Brain microvascular endothelial cell (primary cell): ENCODE measurements at regions not wholly inside any gene's neighbourhood (a gene's known extent, or its start where the extent isn't known, plus 50 kb on each side); places are given as distances from the start of the nearest gene placed in this dataset.

ENCODE experiments used
- DNase-seq: peaks from one replicate; pipeline ENCODE4 v3.0.0-alpha.2; 2020
- H3K27ac ChIP-seq: fragments of 250-450 bp; sonication (Bioruptor Pico); 2 replicates; pipeline ENCODE4 v1.5.1; 2020; ENCODE audit warnings: mild to moderate bottlenecking, moderate library complexity
- H3K27me3 ChIP-seq: fragments of 250-450 bp; sonication (Bioruptor Pico); replicated peaks from 2 replicates; pipeline ENCODE4 v1.5.1; 2020; ENCODE audit warnings: mild to moderate bottlenecking
- H3K36me3 ChIP-seq: fragments of 250-450 bp; sonication (Bioruptor Pico); replicated peaks from 2 replicates; pipeline ENCODE4 v1.5.1; 2020; ENCODE audit warnings: mild to moderate bottlenecking
- H3K4me3 ChIP-seq: 2 replicates; pipeline ENCODE4 v1.5.1; 2011; ENCODE audit warnings: low read depth, mild to moderate bottlenecking, control low read depth, low read length, moderate library complexity
- in situ Hi-C: cut with HindIII; loops from 2 replicates; pipeline ENCODE4 v1.10.0; 2017; ENCODE audit warnings: low sequenced_read_pairs, low pct_ligation_motif_present
- TF ChIP-seq, protein P1 (sequence below): IDR thresholded peaks from 2 replicates; pipeline ENCODE4 v1.5.1; 2011; ENCODE audit warnings: low read depth, mild to moderate bottlenecking, moderate library complexity, low read length, control low read depth, inconsistent platforms; ENCODE audit errors: missing control alignments

DNA sequence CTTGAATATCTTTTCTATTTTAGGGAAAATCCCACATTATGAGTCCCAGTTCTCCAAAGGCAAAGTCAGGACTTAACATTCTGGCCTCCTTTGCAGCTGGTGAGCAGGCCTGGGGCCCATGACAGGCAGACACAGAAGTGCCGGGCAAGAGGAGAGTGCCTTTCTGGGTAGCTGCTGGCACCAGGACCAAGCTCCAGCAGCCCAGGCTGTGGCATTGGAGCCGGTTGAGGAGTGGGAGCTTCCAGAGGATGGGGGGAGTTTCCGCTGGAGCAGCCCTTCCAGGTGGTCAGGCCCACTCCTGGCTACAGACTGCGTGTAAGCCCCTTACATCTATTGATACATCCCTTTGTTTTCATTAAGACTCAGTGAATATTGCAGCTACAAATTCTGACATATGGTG, 123.9 kb downstream of the URB2 start:
- no peaks in the 10 kb centered on the region for H3K36me3 ChIP-seq
- in situ Hi-C loops = no loop called here
- H3K27me3 ChIP-seq = no peaks in the 10 kb centered on the region

DNA sequence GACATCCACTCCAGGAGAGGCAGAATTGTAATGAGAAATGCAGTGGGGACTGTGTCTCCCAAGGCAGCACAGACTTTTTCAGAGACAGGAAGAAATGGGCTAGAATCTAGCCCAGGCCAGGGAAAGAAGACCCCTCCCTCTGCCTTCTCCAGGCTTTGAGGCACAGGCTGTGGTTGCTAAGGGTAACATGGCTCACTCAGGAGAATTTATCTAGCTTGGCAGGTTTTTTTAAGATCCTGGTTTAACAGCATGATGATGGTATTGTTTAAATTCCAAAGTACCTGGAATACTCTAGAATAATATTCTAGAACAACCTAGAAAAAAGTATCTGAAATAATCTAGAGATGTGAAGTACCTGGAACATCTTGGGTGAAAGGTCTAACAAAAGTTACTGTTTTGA, 125.6 kb downstream of the URB2 start:
- no peak overlapping the region for H3K4me3 ChIP-seq
- TF ChIP-seq, protein P1, sequence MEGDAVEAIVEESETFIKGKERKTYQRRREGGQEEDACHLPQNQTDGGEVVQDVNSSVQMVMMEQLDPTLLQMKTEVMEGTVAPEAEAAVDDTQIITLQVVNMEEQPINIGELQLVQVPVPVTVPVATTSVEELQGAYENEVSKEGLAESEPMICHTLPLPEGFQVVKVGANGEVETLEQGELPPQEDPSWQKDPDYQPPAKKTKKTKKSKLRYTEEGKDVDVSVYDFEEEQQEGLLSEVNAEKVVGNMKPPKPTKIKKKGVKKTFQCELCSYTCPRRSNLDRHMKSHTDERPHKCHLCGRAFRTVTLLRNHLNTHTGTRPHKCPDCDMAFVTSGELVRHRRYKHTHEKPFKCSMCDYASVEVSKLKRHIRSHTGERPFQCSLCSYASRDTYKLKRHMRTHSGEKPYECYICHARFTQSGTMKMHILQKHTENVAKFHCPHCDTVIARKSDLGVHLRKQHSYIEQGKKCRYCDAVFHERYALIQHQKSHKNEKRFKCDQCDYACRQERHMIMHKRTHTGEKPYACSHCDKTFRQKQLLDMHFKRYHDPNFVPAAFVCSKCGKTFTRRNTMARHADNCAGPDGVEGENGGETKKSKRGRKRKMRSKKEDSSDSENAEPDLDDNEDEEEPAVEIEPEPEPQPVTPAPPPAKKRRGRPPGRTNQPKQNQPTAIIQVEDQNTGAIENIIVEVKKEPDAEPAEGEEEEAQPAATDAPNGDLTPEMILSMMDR = no peak
- in situ Hi-C loops = no loop called here
- H3K36me3 ChIP-seq = no peaks in the 10 kb centered on the region
- H3K27ac ChIP-seq = no peak overlapping the region
- no peak for DNase-seq
- H3K27me3 ChIP-seq = no peaks in the 10 kb centered on the region

More for the DNA sequence above, 123.9 kb downstream of the URB2 start:
- Histone ChIP-seq H3K27ac (no peak overlapping the region), H3K4me3 (no peak overlapping the region)
- DNase-seq = no peak
- TF ChIP-seq, protein P1 = no peak

DNA sequence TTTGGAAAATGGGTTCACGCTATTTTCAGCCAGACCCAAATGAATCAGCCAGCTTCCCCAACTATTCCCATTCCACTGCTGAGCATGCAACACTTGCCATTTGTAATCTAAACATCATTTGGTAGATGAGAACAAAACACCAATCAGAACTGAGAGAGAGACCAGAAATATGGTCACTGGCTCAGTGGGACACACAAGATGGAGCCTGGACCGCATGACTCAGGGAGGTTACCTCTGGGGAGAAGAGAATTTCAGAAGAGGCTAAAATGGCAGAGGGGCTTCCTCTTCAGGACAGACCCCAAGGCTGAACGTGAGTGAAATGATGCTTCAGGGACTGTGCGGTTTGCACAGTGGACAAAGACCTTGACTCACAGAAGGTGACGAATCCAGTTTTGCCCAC, 126.6 kb downstream of the URB2 start:
- no peaks in the 10 kb centered on the region for H3K27me3 ChIP-seq
- H3K36me3 ChIP-seq = no peaks in the 10 kb centered on the region
- no peak for DNase-seq
- TF ChIP-seq, protein P1 = no peak
- H3K4me3 ChIP-seq = no peak overlapping the region
- in situ Hi-C loops = no loop called here
- H3K27ac ChIP-seq = no peak overlapping the region

- DNase-seq = no peak
- no peaks in the 10 kb centered on the region for H3K27me3 ChIP-seq
- no peak overlapping the region for H3K27ac ChIP-seq
- no peaks in the 10 kb centered on the region for H3K36me3 ChIP-seq
- TF ChIP-seq, protein P1 = no peak
- in situ Hi-C loops = no loop called here
- H3K4me3 ChIP-seq = no peak overlapping the region
These were observed 127.9 kb downstream of the URB2 start for GRCh38 chr1:229753764-229754551.

GRCh38 chr1:229756666-229757065, 130.6 kb downstream of the URB2 start:
- H3K27ac ChIP-seq = no peak overlapping the region
- TF ChIP-seq, protein P1 = no peak
- H3K27me3 ChIP-seq = no peaks in the 10 kb centered on the region
- H3K4me3 ChIP-seq = no peak overlapping the region
- in situ Hi-C loops = no loop called here
- peak; percentile 64 for DNase-seq
- H3K36me3 ChIP-seq = no peaks in the 10 kb centered on the region

DNA sequence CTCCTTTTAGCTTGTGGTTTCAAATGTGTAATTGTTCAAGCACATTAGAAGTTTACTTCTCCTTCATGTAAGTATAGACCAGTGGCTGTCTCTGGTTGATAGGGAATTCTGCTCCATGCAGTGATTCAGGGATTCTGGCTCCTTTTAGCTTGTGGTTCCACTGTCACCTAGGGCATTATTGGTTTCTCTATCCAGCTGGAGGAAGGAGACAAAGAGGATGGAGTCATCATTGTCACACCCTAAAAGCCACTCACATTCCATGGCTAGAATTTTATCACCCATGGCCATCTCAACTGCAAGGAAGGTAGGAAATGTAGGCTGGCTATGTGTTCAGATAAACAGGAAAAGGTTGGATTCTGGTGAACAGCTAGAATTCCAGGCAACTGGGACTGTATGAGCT, 131.2 kb downstream of the URB2 start:
- in situ Hi-C loops = no loop called here
- TF ChIP-seq, protein P1 = no peak
- Histone ChIP-seq H3K4me3 (no peak overlapping the region), H3K27ac (no peak overlapping the region), H3K27me3 (no peaks in the 10 kb centered on the region), H3K36me3 (no peaks in the 10 kb centered on the region)
- no peak for DNase-seq
